ENCODE measurements at regions not wholly inside any gene's neighbourhood (a gene's known extent, or its start where the extent isn't known, plus 50 kb on each side); places are given as distances from the start of the nearest gene placed in this dataset.

- Histone ChIP-seq H3K27me3 (no peaks in the 10 kb centered on the region), H3K4me3 (no peak overlapping the region), H3K4me1 (no peaks in the 10 kb centered on the region), H3K9me3 (no peaks in the 10 kb centered on the region), H3K27ac (no peak overlapping the region), H3K36me3 (no peaks in the 10 kb centered on the region)
- TF ChIP-seq, protein P1, sequence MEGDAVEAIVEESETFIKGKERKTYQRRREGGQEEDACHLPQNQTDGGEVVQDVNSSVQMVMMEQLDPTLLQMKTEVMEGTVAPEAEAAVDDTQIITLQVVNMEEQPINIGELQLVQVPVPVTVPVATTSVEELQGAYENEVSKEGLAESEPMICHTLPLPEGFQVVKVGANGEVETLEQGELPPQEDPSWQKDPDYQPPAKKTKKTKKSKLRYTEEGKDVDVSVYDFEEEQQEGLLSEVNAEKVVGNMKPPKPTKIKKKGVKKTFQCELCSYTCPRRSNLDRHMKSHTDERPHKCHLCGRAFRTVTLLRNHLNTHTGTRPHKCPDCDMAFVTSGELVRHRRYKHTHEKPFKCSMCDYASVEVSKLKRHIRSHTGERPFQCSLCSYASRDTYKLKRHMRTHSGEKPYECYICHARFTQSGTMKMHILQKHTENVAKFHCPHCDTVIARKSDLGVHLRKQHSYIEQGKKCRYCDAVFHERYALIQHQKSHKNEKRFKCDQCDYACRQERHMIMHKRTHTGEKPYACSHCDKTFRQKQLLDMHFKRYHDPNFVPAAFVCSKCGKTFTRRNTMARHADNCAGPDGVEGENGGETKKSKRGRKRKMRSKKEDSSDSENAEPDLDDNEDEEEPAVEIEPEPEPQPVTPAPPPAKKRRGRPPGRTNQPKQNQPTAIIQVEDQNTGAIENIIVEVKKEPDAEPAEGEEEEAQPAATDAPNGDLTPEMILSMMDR (IDR thresholded peaks at IDR 0.05), result no peak
- intact Hi-C loops (cut with DNase I; ENCODE audit: low total_unique reads), result no loop called here
- no peak for DNase-seq
These were observed 182.7 kb upstream of the HHIP start for GRCh38 chr4:144463236-144463635.

GRCh38 chr4:144463896-144464295, 182.1 kb upstream of the HHIP start:
- H3K4me3 ChIP-seq, result no peak overlapping the region
- H3K27me3 ChIP-seq, result no peaks in the 10 kb centered on the region
- no peaks in the 10 kb centered on the region for H3K9me3 ChIP-seq
- H3K36me3 ChIP-seq, result no peaks in the 10 kb centered on the region
- intact Hi-C loops (cut with DNase I; ENCODE audit: low total_unique reads), result no loop called here
- no peaks in the 10 kb centered on the region for H3K4me1 ChIP-seq
- no peak for DNase-seq
- TF ChIP-seq, protein P1 (IDR thresholded peaks at IDR 0.05), result no peak
- no peak overlapping the region for H3K27ac ChIP-seq

DNA sequence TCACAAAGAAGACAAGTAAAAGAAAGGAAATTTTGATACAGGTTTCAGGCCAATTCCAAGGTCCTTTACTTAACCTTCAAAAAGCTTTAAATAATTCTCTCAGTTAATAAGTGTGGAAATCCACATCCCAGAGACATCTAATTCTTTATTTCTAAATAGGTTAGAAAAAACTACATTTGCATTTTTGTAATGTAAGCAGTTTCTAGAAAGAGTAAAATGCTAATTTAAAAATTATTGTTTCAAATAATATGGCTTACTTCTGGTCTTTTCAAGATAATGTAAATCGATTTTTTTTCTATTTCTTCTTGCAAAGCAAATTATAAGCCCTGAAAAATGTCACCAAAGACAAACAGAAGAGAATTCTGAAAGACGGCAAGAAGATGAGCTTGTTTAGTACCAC, 180.4 kb upstream of the HHIP start:
- intact Hi-C loops (cut with DNase I; ENCODE audit: low total_unique reads), result no loop called here
- TF ChIP-seq, protein P1 (IDR thresholded peaks at IDR 0.05), result no peak
- no peaks in the 10 kb centered on the region for H3K36me3 ChIP-seq
- no peak for DNase-seq
- H3K27ac ChIP-seq, result no peak overlapping the region
- H3K4me3 ChIP-seq, result no peak overlapping the region
- no peaks in the 10 kb centered on the region for H3K27me3 ChIP-seq
- no peaks in the 10 kb centered on the region for H3K9me3 ChIP-seq
- no peaks in the 10 kb centered on the region for H3K4me1 ChIP-seq

DNA sequence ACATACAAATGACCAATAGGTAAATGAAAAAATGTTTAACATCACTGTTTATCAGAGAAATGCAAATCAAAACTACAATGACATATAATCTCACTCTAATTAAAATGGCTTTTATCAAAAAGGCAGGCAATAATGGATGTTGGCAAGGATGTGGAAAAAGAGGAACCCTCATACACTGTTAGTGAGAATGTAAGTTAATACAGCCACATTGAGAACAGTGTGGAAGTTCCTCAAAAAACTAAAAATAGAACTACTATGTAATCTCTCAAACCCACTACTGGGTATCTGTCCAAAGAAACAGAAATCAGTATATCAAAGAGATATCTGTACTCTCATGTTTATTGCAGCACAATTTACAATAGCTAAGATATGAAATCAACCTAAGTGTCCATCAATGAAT, 165.9 kb upstream of the HHIP start:
- H3K36me3 ChIP-seq, result no peaks in the 10 kb centered on the region
- intact Hi-C loops (cut with DNase I; ENCODE audit: low total_unique reads), result no loop called here
- H3K27ac ChIP-seq, result no peak overlapping the region
- no peaks in the 10 kb centered on the region for H3K27me3 ChIP-seq
- DNase-seq, result no peak
- TF ChIP-seq, protein P1 (IDR thresholded peaks at IDR 0.05), result no peak
- H3K4me3 ChIP-seq, result no peak overlapping the region
- peaks cover 0 to 3% (median 0%) of the 10 kb centered on the region in 3 donors for H3K9me3 ChIP-seq
- H3K4me1 ChIP-seq, result no peaks in the 10 kb centered on the region

- Histone ChIP-seq H3K36me3 (no peaks in the 10 kb centered on the region), H3K4me3 (no peak overlapping the region), H3K4me1 (no peaks in the 10 kb centered on the region), H3K27ac (no peak overlapping the region), H3K9me3 (no peaks in the 10 kb centered on the region), H3K27me3 (no peaks in the 10 kb centered on the region)
- intact Hi-C loops (cut with DNase I; ENCODE audit: low total_unique reads), result no loop called here
- TF ChIP-seq, protein P1 (IDR thresholded peaks at IDR 0.05), result no peak
- no peak for DNase-seq
These were observed 156.1 kb upstream of the HHIP start for GRCh38 chr4:144489831-144490230.

- peaks cover 0 to 14% (median 0%) of the 10 kb centered on the region in 4 donors for H3K4me1 ChIP-seq
- H3K9me3 ChIP-seq, result no peaks in the 10 kb centered on the region
- intact Hi-C loops (cut with DNase I; ENCODE audit: low total_unique reads), result no loop called here
- TF ChIP-seq, protein P1 (IDR thresholded peaks at IDR 0.05), result no peak
- H3K36me3 ChIP-seq, result no peaks in the 10 kb centered on the region
- H3K4me3 ChIP-seq, result no peak overlapping the region
- no peak for DNase-seq
- no peak overlapping the region for H3K27ac ChIP-seq
- no peaks in the 10 kb centered on the region for H3K27me3 ChIP-seq
These were observed 151.7 kb upstream of the HHIP start for GRCh38 chr4:144494280-144494679.
